Fibroblast of lung (primary cell): ENCODE measurements at regions not wholly inside any gene's neighbourhood (a gene's known extent, or its start where the extent isn't known, plus 50 kb on each side); places are given as distances from the start of the nearest gene placed in this dataset.

Experiments
- CTCF ChIP-seq, 2 donors: IDR thresholded peaks in 1 of 2; conservative IDR thresholded peaks in 1 of 2; 1 replicate in 1 of 2; 2 replicates in 1 of 2; pipeline ENCODE4 v1.5.1; 2011 to 2012; ENCODE audit warnings: low read length in 2 of 2, control low read depth in 1 of 2, inconsistent platforms in 1 of 2, low read depth in 1 of 2, mild to moderate bottlenecking in 1 of 2
- EZH2 ChIP-seq: IDR thresholded peaks from 2 replicates; pipeline ENCODE4 v1.5.1; 2012; ENCODE audit warnings: low read length, control low read depth, mild to moderate bottlenecking; ENCODE audit errors: missing control alignments

GRCh38 chr1:94617957-94618739 lies 76.6 kb upstream of the F3 start:
- TF ChIP-seq CTCF (conservative IDR thresholded peaks at IDR 0.05 in 1 of 2, IDR thresholded peaks at IDR 0.05 in 1 of 2; ENCODE audit: low read depth in 1 of 2, low read length in 2 of 2) (no peak), EZH2 (no peak)
